Activated naive CD4-positive, alpha-beta T cell treated with anti-CD3 and anti-CD28 coated beads, Interleukin-2, amount 50 U/mL, for 24 hours (primary cell): ENCODE measurements at regions not wholly inside any gene's neighbourhood (a gene's known extent, or its start where the extent isn't known, plus 50 kb on each side); places are given as distances from the start of the nearest gene placed in this dataset.

Experiments used
- H3K27ac Mint-ChIP-seq: one replicate; pipeline ENCODE4 v1.8.0; 2021; ENCODE audit warnings: mild to moderate bottlenecking, mixed read lengths
- H3K27me3 Mint-ChIP-seq: one replicate; pipeline ENCODE4 v1.8.0; 2021; ENCODE audit warnings: mixed read lengths
- H3K36me3 Mint-ChIP-seq: one replicate; pipeline ENCODE4 v1.8.0; 2021; ENCODE audit warnings: mixed read lengths
- H3K4me1 Mint-ChIP-seq: one replicate; pipeline ENCODE4 v1.8.0; 2021; ENCODE audit warnings: mixed read lengths
- H3K4me3 Mint-ChIP-seq: one replicate; pipeline ENCODE4 v1.8.0; 2021; ENCODE audit warnings: mild to moderate bottlenecking, mixed read lengths
- H3K9me3 Mint-ChIP-seq: one replicate; pipeline ENCODE4 v1.8.0; 2021; ENCODE audit warnings: mixed read lengths

- Mint-ChIP-seq H3K4me3 (no peak overlapping the region), H3K36me3 (no peaks in the 10 kb centered on the region), H3K27ac (no peak overlapping the region)
These were observed 171.1 kb downstream of the KCTD12 start for GRCh38 chr13:76715075-76715474.

DNA sequence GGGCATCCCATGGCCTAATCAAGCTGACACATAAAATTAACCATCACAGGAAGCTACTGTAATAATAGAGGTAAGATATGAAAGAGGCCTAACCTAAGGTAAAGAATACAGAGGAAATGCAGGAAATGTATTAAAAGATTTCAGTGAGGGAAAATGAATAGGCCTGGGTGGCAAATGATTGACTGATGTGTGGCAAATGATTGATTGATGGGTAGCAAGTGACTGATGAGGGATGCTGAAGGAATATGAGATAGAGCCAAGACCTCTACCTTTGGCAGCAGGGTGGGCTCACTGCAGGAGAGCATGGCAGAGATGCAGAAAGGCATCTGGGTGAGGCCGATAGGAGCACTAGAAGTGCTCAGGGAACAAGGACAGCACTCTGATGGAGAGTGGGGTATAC is 172.9 kb downstream of the KCTD12 start:
- H3K9me3 Mint-ChIP-seq: no peaks in the 10 kb centered on the region
- H3K4me3 Mint-ChIP-seq: no peak overlapping the region
- no peak overlapping the region for H3K27ac Mint-ChIP-seq
- no peaks in the 10 kb centered on the region for H3K4me1 Mint-ChIP-seq
- no peaks in the 10 kb centered on the region for H3K27me3 Mint-ChIP-seq
- no peaks in the 10 kb centered on the region for H3K36me3 Mint-ChIP-seq

More at GRCh38 chr13:76715075-76715474, 171.1 kb downstream of the KCTD12 start:
- Mint-ChIP-seq H3K4me1 (no peaks in the 10 kb centered on the region), H3K27me3 (no peaks in the 10 kb centered on the region), H3K9me3 (no peaks in the 10 kb centered on the region)

DNA sequence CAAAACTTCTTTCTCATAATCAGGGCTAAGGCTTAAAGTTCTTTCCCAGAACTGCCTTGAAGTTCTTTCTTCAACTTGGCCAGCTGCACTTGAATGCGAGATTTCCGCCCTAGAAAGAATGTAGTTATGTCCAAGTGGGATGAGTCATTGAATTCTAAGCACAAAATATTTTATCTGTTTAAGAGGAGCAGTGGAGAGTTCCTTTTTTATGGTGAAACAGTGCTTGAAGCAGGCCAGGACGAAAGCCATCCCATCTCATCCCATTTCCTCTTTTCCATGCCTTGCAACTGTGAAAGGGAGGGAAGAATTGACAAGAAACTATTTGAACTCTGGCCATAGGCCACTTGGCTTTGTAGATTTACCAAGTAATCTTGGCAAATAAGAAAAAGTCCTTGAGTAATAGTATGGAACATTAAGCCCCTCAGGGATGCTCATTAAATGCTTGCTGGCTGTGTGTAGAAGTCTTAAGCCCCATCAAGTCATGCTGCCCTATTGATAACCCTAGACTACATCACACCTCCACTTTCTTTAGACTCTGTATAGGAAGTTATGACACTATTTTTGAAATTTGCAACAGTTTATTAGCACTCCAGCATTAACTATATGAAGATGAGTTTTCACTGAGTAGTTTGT is 174.5 kb downstream of the KCTD12 start:
- H3K27me3 Mint-ChIP-seq: no peaks in the 10 kb centered on the region
- H3K4me1 Mint-ChIP-seq: no peaks in the 10 kb centered on the region
- H3K27ac Mint-ChIP-seq: no peak overlapping the region
- H3K9me3 Mint-ChIP-seq: no peaks in the 10 kb centered on the region
- H3K36me3 Mint-ChIP-seq: no peaks in the 10 kb centered on the region
- H3K4me3 Mint-ChIP-seq: no peak overlapping the region

- Mint-ChIP-seq H3K27me3 (no peaks in the 10 kb centered on the region), H3K9me3 (no peaks in the 10 kb centered on the region), H3K27ac (no peak overlapping the region), H3K4me1 (no peaks in the 10 kb centered on the region), H3K4me3 (no peak overlapping the region), H3K36me3 (no peaks in the 10 kb centered on the region)
These were observed 176.4 kb downstream of the KCTD12 start for GRCh38 chr13:76709851-76710250.

DNA sequence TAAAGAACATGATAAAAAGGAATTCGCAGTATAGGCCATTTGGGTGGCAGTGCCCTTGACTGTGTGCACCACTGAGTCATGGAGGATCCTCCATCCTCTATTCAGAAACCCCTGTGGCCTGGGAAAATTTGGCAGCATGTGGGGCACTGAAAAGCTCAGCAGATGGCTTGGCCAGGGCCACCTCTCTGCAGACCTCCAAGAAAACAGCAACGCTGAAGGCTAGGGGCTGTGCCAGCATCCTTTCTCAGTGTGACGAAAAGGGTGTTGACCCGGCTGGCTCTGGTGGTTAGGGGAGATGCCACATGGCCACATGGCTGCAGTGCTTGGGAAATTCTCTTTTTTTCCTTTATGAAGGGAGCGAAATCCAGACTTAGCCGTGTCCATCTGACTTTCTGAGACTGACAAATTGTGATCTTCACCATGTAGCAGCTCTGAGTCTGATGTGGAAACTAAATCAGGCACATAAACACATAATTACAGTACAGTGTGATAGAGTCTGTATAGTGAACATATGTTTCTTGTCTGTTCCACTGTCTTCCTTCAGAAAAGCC is 178.0 kb downstream of the KCTD12 start:
- Mint-ChIP-seq H3K4me1 (no peaks in the 10 kb centered on the region), H3K27ac (no peak overlapping the region), H3K9me3 (no peaks in the 10 kb centered on the region), H3K4me3 (no peak overlapping the region), H3K27me3 (no peaks in the 10 kb centered on the region), H3K36me3 (no peaks in the 10 kb centered on the region)

DNA sequence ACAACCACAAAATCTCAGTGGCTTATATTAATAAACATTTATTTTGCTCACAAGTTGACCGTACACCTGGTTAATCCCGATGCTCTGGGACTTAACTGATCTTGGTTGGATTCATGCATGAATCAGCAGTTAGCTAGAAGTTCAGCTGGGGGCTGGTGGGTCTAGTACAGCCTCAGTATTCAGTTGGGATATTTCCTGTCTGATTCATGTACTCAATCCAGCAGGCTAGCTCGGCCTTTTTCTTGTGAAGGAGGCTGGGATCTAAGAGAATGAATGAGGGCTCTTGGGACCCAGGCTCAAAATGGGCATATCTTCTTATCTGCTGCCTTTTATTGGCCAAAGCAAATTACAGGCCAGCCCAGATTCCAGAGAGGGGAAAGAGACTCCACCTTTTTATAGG is 178.8 kb downstream of the KCTD12 start:
- no peaks in the 10 kb centered on the region for H3K27me3 Mint-ChIP-seq
- no peaks in the 10 kb centered on the region for H3K36me3 Mint-ChIP-seq
- no peak overlapping the region for H3K4me3 Mint-ChIP-seq
- no peak overlapping the region for H3K27ac Mint-ChIP-seq
- no peaks in the 10 kb centered on the region for H3K4me1 Mint-ChIP-seq
- no peaks in the 10 kb centered on the region for H3K9me3 Mint-ChIP-seq

GRCh38 chr13:76703621-76704288 is 182.4 kb downstream of the KCTD12 start:
- H3K27me3 Mint-ChIP-seq: peaks cover 4% of the 10 kb centered on the region
- no peaks in the 10 kb centered on the region for H3K9me3 Mint-ChIP-seq
- no peak overlapping the region for H3K27ac Mint-ChIP-seq
- H3K36me3 Mint-ChIP-seq: no peaks in the 10 kb centered on the region
- H3K4me1 Mint-ChIP-seq: no peaks in the 10 kb centered on the region
- H3K4me3 Mint-ChIP-seq: no peak overlapping the region

- H3K27me3 Mint-ChIP-seq: peaks cover 4% of the 10 kb centered on the region
- H3K9me3 Mint-ChIP-seq: no peaks in the 10 kb centered on the region
- H3K4me1 Mint-ChIP-seq: no peaks in the 10 kb centered on the region
- no peaks in the 10 kb centered on the region for H3K36me3 Mint-ChIP-seq
- H3K27ac Mint-ChIP-seq: no peak overlapping the region
- H3K4me3 Mint-ChIP-seq: no peak overlapping the region
These were observed 183.0 kb downstream of the KCTD12 start for GRCh38 chr13:76703216-76703615.

GRCh38 chr13:76697288-76697687 is 188.9 kb downstream of the KCTD12 start:
- Mint-ChIP-seq H3K9me3 (no peaks in the 10 kb centered on the region), H3K36me3 (no peaks in the 10 kb centered on the region), H3K4me3 (no peak overlapping the region), H3K27ac (no peak overlapping the region), H3K27me3 (peaks cover 6% of the 10 kb centered on the region), H3K4me1 (no peaks in the 10 kb centered on the region)

GRCh38 chr13:76696370-76696769 is 189.8 kb downstream of the KCTD12 start:
- H3K27me3 Mint-ChIP-seq: peaks cover 6% of the 10 kb centered on the region
- no peaks in the 10 kb centered on the region for H3K9me3 Mint-ChIP-seq
- no peak overlapping the region for H3K4me3 Mint-ChIP-seq
- H3K27ac Mint-ChIP-seq: no peak overlapping the region
- no peaks in the 10 kb centered on the region for H3K4me1 Mint-ChIP-seq
- no peaks in the 10 kb centered on the region for H3K36me3 Mint-ChIP-seq

DNA sequence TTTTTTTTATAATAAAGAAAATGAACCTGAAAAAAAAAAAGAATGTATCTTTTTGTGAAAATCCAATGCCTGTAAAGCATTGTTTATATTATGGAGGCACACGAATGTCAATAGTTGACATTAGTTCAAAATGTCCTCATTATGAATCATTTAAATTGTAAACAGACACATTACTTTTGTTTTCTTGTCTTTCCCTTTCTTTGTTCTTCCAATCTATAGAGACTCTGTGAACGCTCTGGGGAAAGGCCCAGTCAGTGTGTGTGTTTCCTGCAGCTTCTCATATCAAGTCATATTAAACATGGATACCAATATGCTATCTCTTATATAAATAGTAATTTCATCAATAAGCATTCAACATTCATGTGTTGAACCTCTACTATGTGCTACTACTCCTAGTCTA is 193.1 kb downstream of the KCTD12 start:
- H3K4me3 Mint-ChIP-seq: no peak overlapping the region
- peaks cover 2% of the 10 kb centered on the region for H3K27me3 Mint-ChIP-seq
- H3K36me3 Mint-ChIP-seq: no peaks in the 10 kb centered on the region
- H3K4me1 Mint-ChIP-seq: no peaks in the 10 kb centered on the region
- no peaks in the 10 kb centered on the region for H3K9me3 Mint-ChIP-seq
- no peak overlapping the region for H3K27ac Mint-ChIP-seq

DNA sequence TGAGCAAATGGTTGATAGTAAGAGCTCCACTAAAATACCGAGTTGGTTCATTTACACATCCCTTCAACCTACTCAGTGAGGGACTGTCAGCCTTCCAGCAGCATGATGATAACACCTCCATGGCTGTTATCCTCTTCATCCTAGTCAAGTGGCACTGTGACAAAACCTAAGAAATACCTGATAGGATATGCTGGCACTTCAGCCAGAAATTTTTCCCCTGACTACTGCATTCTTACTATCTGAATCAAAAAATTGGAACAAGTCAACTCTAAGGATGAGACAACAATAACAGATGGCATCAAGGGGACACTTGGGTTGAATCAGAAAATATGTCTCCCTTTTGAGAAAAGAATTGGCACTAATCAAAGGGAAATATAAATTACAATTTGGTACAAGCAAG is 193.9 kb downstream of the KCTD12 start:
- H3K27me3 Mint-ChIP-seq: peaks cover 2% of the 10 kb centered on the region
- no peak overlapping the region for H3K4me3 Mint-ChIP-seq
- no peaks in the 10 kb centered on the region for H3K4me1 Mint-ChIP-seq
- H3K36me3 Mint-ChIP-seq: no peaks in the 10 kb centered on the region
- H3K9me3 Mint-ChIP-seq: no peaks in the 10 kb centered on the region
- H3K27ac Mint-ChIP-seq: no peak overlapping the region

- Mint-ChIP-seq H3K27ac (no peak overlapping the region), H3K4me1 (no peaks in the 10 kb centered on the region), H3K9me3 (no peaks in the 10 kb centered on the region), H3K27me3 (no peaks in the 10 kb centered on the region), H3K36me3 (no peaks in the 10 kb centered on the region), H3K4me3 (no peak overlapping the region)
These were observed 195.6 kb downstream of the KCTD12 start for GRCh38 chr13:76690611-76691010.

GRCh38 chr13:76687467-76687866 is 198.7 kb downstream of the KCTD12 start:
- Mint-ChIP-seq H3K27ac (no peak overlapping the region), H3K27me3 (no peaks in the 10 kb centered on the region), H3K9me3 (no peaks in the 10 kb centered on the region), H3K4me1 (no peaks in the 10 kb centered on the region), H3K36me3 (no peaks in the 10 kb centered on the region), H3K4me3 (no peak overlapping the region)

DNA sequence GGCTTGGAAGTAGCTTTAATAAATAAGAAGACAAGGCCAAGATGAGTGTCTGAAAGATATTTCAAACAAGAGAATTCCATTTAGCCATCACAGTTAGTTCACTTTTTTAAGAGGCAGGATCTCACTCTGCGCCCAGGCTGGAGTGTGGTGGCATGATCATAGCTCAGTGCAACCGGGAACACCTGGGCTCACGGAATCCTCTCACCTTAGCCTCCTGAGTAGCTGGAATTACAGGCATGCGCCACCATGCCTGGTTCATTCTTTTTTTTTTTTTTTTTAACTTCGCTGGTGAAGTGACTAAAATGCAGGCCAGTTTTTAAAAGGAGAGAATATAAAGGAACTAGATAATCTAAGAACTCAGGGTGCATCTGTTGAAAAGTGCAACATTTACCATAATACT is 200.3 kb downstream of the KCTD12 start:
- H3K27ac Mint-ChIP-seq: no peak overlapping the region
- H3K36me3 Mint-ChIP-seq: no peaks in the 10 kb centered on the region
- no peaks in the 10 kb centered on the region for H3K4me1 Mint-ChIP-seq
- no peaks in the 10 kb centered on the region for H3K9me3 Mint-ChIP-seq
- peaks cover 4% of the 10 kb centered on the region for H3K27me3 Mint-ChIP-seq
- no peak overlapping the region for H3K4me3 Mint-ChIP-seq

GRCh38 chr13:76684336-76684735 is 201.9 kb downstream of the KCTD12 start:
- Mint-ChIP-seq H3K36me3 (no peaks in the 10 kb centered on the region), H3K27me3 (peaks cover 6% of the 10 kb centered on the region), H3K4me3 (no peak overlapping the region), H3K27ac (no peak overlapping the region), H3K9me3 (no peaks in the 10 kb centered on the region), H3K4me1 (no peaks in the 10 kb centered on the region)
